ENCODE measurements at regions not wholly inside any gene's neighbourhood (a gene's known extent, or its start where the extent isn't known, plus 50 kb on each side); places are given as distances from the start of the nearest gene placed in this dataset.
"Not testable (repeated sequence)": the region's sequence is repeated elsewhere in the genome, so short reads cannot be mapped to it uniquely, and the experiment has no call there.

DNA sequence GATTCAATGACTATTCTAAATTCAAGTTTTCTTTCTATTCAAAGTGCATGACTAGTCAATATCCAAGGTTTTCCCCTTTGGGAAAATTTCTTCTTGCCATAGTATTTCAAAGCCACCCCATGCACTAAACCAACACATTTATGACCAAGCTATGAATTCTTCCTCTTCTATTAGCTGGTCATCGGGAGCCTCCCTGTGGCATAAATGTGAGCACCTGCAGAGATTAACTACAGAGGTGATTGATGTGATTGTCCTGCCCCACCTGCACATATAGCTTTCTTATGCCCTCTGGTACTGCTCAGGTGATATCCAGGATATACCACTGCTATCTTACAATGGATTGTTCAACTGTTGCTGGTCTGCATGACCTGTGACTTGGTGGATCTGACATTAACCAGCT is 694.9 kb downstream of the ZBBX start:
- H3K4me1 ChIP-seq = no peaks in the 10 kb centered on the region
- intact Hi-C loops (cut with DNase I) = no loop called here

DNA sequence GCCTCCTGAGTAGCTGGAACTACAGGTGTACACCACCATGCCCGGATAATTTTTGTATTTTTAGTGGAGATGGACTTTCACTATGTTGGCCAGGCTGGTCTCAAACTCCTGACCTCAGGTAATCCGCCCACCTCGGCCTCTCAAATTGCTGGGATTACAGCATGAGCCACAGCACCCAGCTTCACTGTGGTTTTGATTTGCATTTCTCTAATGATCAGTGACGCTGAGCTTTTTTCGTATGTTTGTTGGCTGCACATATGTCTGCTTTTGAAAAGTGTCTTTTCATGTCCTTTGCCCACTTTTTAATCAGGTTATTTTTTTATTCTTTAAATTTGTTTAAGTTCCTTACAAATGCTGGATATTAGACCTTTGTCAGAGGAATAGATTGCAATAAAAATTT is 696.0 kb downstream of the ZBBX start:
- intact Hi-C loops (cut with DNase I); H3K36me3 ChIP-seq: not testable (repeated sequence)

More for the DNA sequence above, 694.9 kb downstream of the ZBBX start:
- TF ChIP-seq, protein P1, sequence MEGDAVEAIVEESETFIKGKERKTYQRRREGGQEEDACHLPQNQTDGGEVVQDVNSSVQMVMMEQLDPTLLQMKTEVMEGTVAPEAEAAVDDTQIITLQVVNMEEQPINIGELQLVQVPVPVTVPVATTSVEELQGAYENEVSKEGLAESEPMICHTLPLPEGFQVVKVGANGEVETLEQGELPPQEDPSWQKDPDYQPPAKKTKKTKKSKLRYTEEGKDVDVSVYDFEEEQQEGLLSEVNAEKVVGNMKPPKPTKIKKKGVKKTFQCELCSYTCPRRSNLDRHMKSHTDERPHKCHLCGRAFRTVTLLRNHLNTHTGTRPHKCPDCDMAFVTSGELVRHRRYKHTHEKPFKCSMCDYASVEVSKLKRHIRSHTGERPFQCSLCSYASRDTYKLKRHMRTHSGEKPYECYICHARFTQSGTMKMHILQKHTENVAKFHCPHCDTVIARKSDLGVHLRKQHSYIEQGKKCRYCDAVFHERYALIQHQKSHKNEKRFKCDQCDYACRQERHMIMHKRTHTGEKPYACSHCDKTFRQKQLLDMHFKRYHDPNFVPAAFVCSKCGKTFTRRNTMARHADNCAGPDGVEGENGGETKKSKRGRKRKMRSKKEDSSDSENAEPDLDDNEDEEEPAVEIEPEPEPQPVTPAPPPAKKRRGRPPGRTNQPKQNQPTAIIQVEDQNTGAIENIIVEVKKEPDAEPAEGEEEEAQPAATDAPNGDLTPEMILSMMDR (IDR thresholded peaks at IDR 0.05) = no peak
- no peak for TF ChIP-seq POLR2AphosphoS5 (IDR thresholded peaks at IDR 0.05)
- no peak for TF ChIP-seq EP300 (IDR thresholded peaks at IDR 0.05)
- no peak for TF ChIP-seq POLR2A (IDR thresholded peaks at IDR 0.05; ENCODE audit: low read depth)
- WGBS = 92% methylated on average over 1 of the region's 1 CpG
- Histone ChIP-seq H3K27ac (replicated peaks in 1 of 4) (no peak overlapping the region), H3K36me3 (no peaks in the 10 kb centered on the region), H3K4me3 (no peak overlapping the region), H3K27me3 (no peaks in the 10 kb centered on the region), H3K9me3 (no peaks in the 10 kb centered on the region)
- no peak for DNase-seq (ENCODE audit: extremely low spot score)

DNA sequence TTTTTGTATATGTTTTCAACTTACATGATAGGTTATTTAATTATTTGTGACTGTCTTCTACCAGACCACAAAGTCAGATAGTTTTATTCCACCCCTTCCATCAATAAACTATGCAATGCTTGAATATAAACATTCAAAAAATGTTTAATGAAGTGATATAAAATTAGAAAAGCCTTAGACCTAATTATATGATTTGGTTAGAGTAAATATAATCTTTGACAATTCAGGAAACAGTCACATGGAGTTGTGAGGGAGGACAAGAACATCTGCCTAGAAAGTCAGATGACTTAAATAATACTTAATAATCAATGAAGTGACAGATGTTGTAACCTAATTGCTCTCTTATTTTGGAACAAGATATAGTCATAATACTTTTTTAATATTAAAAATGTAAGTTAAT is 710.3 kb downstream of the ZBBX start:
- no peak overlapping the region for H3K27ac ChIP-seq (replicated peaks in 1 of 4)
- H3K4me1 ChIP-seq = no peaks in the 10 kb centered on the region
- H3K36me3 ChIP-seq = no peaks in the 10 kb centered on the region
- intact Hi-C loops (cut with DNase I) = no loop called here
- no peaks in the 10 kb centered on the region for H3K9me3 ChIP-seq
- no peak overlapping the region for H3K4me3 ChIP-seq
- TF ChIP-seq POLR2A (IDR thresholded peaks at IDR 0.05; ENCODE audit: low read depth) (no peak), EP300 (IDR thresholded peaks at IDR 0.05) (no peak), POLR2AphosphoS5 (IDR thresholded peaks at IDR 0.05) (no peak)
- TF ChIP-seq, protein P1 (IDR thresholded peaks at IDR 0.05) = no peak
- DNase-seq (ENCODE audit: extremely low spot score) = no peak
- no peaks in the 10 kb centered on the region for H3K27me3 ChIP-seq

More for the DNA sequence above, 696.0 kb downstream of the ZBBX start:
- 97% methylated on average over 5 of the region's 5 CpGs for WGBS
- H3K4me1 ChIP-seq; H3K9me3 ChIP-seq; H3K27me3 ChIP-seq; H3K27ac ChIP-seq (replicated peaks in 1 of 4); H3K4me3 ChIP-seq; DNase-seq (ENCODE audit: extremely low spot score): not testable (repeated sequence)

DNA sequence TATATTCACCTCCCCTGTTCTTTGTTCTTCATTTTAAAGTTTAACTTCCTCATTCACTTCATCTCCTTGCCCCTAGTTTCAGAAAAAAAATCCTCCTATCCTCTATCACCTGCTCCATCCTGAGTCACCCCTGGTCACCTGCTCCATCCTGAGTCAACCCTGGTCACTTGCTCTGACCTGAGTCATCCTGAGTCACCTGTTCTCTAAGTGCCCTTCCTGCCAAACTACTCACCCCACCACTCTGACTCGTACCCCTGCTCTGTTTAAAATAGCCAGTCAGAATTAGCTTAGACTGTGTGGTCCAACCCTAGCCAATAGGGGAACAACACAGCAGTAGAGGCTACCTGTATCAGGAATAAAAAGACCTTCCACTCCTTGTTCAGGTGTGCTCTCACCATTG is 716.9 kb downstream of the ZBBX start:
- no peak overlapping the region for H3K27ac ChIP-seq (replicated peaks in 1 of 4)
- no peak for DNase-seq (ENCODE audit: extremely low spot score)
- peaks cover 0 to 15% (median 5%) of the 10 kb centered on the region in 4 donors for H3K9me3 ChIP-seq
- no peak overlapping the region for H3K4me3 ChIP-seq
- H3K4me1 ChIP-seq = no peaks in the 10 kb centered on the region
- no peaks in the 10 kb centered on the region for H3K27me3 ChIP-seq
- intact Hi-C loops (cut with DNase I) = no loop called here
- 56% methylated on average over 1 of the region's 1 CpG for WGBS
- TF ChIP-seq EP300 (IDR thresholded peaks at IDR 0.05) (no peak), POLR2A (IDR thresholded peaks at IDR 0.05; ENCODE audit: low read depth) (no peak), POLR2AphosphoS5 (IDR thresholded peaks at IDR 0.05) (no peak)
- TF ChIP-seq, protein P1 (IDR thresholded peaks at IDR 0.05) = no peak
- no peaks in the 10 kb centered on the region for H3K36me3 ChIP-seq

DNA sequence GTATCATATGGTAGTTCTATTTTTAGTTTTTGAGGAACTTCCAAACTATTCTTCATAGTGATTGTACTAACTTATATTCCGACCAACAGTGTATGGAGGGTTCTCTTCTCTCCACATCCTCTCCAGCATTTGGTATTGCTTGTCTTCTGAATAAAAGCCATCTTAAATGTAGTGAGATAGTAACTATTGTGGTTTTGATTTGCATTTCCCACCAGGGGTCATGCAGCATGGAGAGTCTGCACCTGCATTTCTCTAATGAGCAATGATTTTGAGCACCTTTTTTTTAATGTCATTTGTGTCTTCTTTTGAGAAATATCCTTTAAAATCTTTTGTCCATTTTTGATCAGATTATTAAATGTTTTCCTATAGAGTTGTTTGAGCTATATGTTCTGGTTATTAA is 718.5 kb downstream of the ZBBX start:
- Histone ChIP-seq H3K27ac (replicated peaks in 1 of 4) (no peak overlapping the region), H3K4me1 (no peaks in the 10 kb centered on the region), H3K9me3 (peaks cover 0 to 15% (median 5%) of the 10 kb centered on the region in 4 donors), H3K27me3 (no peaks in the 10 kb centered on the region), H3K4me3 (no peak overlapping the region), H3K36me3 (no peaks in the 10 kb centered on the region)
- TF ChIP-seq POLR2A (IDR thresholded peaks at IDR 0.05; ENCODE audit: low read depth) (no peak), POLR2AphosphoS5 (IDR thresholded peaks at IDR 0.05) (no peak), EP300 (IDR thresholded peaks at IDR 0.05) (no peak)
- TF ChIP-seq, protein P1 (IDR thresholded peaks at IDR 0.05) = no peak
- WGBS = 80% methylated on average over 1 of the region's 1 CpG
- no peak for DNase-seq (ENCODE audit: extremely low spot score)
- intact Hi-C loops (cut with DNase I) = no loop called here

Measured in esophagus muscularis mucosa (tissue), 4 donors.